ENCODE measurements at regions not wholly inside any gene's neighbourhood (a gene's known extent, or its start where the extent isn't known, plus 50 kb on each side); places are given as distances from the start of the nearest gene placed in this dataset.

GRCh38 chr2:193776988-193777387 lies 1582.3 kb upstream of the TMEFF2 start:
- no peaks in the 10 kb centered on the region for H4K20me1 ChIP-seq (ENCODE audit: insufficient read depth, poor library complexity, severe bottlenecking)
- no peak overlapping the region for H3K4me3 ChIP-seq
- no peak overlapping the region for H3K27ac ChIP-seq
- no peak overlapping the region for H3K4me2 ChIP-seq
- no peaks in the 10 kb centered on the region for H3K4me1 ChIP-seq (ENCODE audit: insufficient read depth)
- H3K9me2 ChIP-seq (replicated peaks; ENCODE audit: insufficient read depth), result no peaks in the 10 kb centered on the region
- no peaks in the 10 kb centered on the region for H3K79me2 ChIP-seq
- DNase-seq (ENCODE audit: low spot score), result no peak
- WGBS (ENCODE audit: low lambda C conversion rate, missing lambda C conversion rate), result 71% methylated on average over 1 of the region's 1 CpG
- no peaks in the 10 kb centered on the region for H3K9me3 ChIP-seq (ENCODE audit: low read depth)
- no peak overlapping the region for H2AFZ ChIP-seq
- TF ChIP-seq CTCF (IDR thresholded peaks at IDR 0.05; ENCODE audit: poor library complexity), result no peak
- TF ChIP-seq EZH2phosphoT487 (IDR thresholded peaks at IDR 0.05; ENCODE audit: low read depth, severe bottlenecking, unreplicated experiment), result no peak
- TF ChIP-seq EZH2 (IDR thresholded peaks at IDR 0.05; ENCODE audit: borderline replicate concordance), result no peak
- no peaks in the 10 kb centered on the region for H3K27me3 ChIP-seq
- H3K36me3 ChIP-seq (replicated peaks; ENCODE audit: insufficient read depth, low read depth), result no peaks in the 10 kb centered on the region

- Histone ChIP-seq H3K27ac (no peak overlapping the region), H3K4me3 (no peak overlapping the region), H2AFZ (no peak overlapping the region), H3K4me2 (no peak overlapping the region), H4K20me1 (ENCODE audit: insufficient read depth, poor library complexity, severe bottlenecking) (no peaks in the 10 kb centered on the region), H3K9me2 (replicated peaks; ENCODE audit: insufficient read depth) (no peaks in the 10 kb centered on the region), H3K79me2 (no peaks in the 10 kb centered on the region), H3K9me3 (ENCODE audit: low read depth) (no peaks in the 10 kb centered on the region), H3K4me1 (ENCODE audit: insufficient read depth) (no peaks in the 10 kb centered on the region), H3K36me3 (replicated peaks; ENCODE audit: insufficient read depth, low read depth) (no peaks in the 10 kb centered on the region), H3K27me3 (no peaks in the 10 kb centered on the region)
- no peak for DNase-seq (ENCODE audit: low spot score)
- TF ChIP-seq EZH2phosphoT487 (IDR thresholded peaks at IDR 0.05; ENCODE audit: low read depth, severe bottlenecking, unreplicated experiment), result no peak
- TF ChIP-seq CTCF (IDR thresholded peaks at IDR 0.05; ENCODE audit: poor library complexity), result no peak
- TF ChIP-seq EZH2 (IDR thresholded peaks at IDR 0.05; ENCODE audit: borderline replicate concordance), result no peak
- WGBS (ENCODE audit: low lambda C conversion rate, missing lambda C conversion rate), result 81% methylated on average over 2 of the region's 2 CpGs
Measured at GRCh38 chr2:193774166-193774565, 1579.4 kb upstream of the TMEFF2 start.

GRCh38 chr2:193751299-193751698 lies 1556.6 kb upstream of the TMEFF2 start:
- H3K4me2 ChIP-seq, result no peak overlapping the region
- 82% methylated on average over 2 of the region's 2 CpGs for WGBS (ENCODE audit: low lambda C conversion rate, missing lambda C conversion rate)
- H3K9me2 ChIP-seq (replicated peaks; ENCODE audit: insufficient read depth), result no peaks in the 10 kb centered on the region
- TF ChIP-seq EZH2phosphoT487 (IDR thresholded peaks at IDR 0.05; ENCODE audit: low read depth, severe bottlenecking, unreplicated experiment) (no peak), EZH2 (IDR thresholded peaks at IDR 0.05; ENCODE audit: borderline replicate concordance) (no peak), CTCF (IDR thresholded peaks at IDR 0.05; ENCODE audit: poor library complexity) (no peak)
- no peaks in the 10 kb centered on the region for H3K9me3 ChIP-seq (ENCODE audit: low read depth)
- H3K4me3 ChIP-seq, result no peak overlapping the region
- H3K4me1 ChIP-seq (ENCODE audit: insufficient read depth), result no peaks in the 10 kb centered on the region
- no peaks in the 10 kb centered on the region for H4K20me1 ChIP-seq (ENCODE audit: insufficient read depth, poor library complexity, severe bottlenecking)
- no peak overlapping the region for H2AFZ ChIP-seq
- H3K27me3 ChIP-seq, result no peaks in the 10 kb centered on the region
- no peaks in the 10 kb centered on the region for H3K79me2 ChIP-seq
- no peaks in the 10 kb centered on the region for H3K36me3 ChIP-seq (replicated peaks; ENCODE audit: insufficient read depth, low read depth)
- no peak overlapping the region for H3K27ac ChIP-seq
- DNase-seq (ENCODE audit: low spot score), result no peak

GRCh38 chr2:193749485-193749884 lies 1554.8 kb upstream of the TMEFF2 start:
- WGBS (ENCODE audit: low lambda C conversion rate, missing lambda C conversion rate), result 86% methylated on average over 2 of the region's 2 CpGs
- Histone ChIP-seq H2AFZ (no peak overlapping the region), H3K9me2 (replicated peaks; ENCODE audit: insufficient read depth) (no peaks in the 10 kb centered on the region)

More at GRCh38 chr2:193749485-193749884, 1554.8 kb upstream of the TMEFF2 start:
- H3K79me2 ChIP-seq, result no peaks in the 10 kb centered on the region
- no peak overlapping the region for H3K4me3 ChIP-seq
- H3K27me3 ChIP-seq, result no peaks in the 10 kb centered on the region
- no peak overlapping the region for H3K27ac ChIP-seq
- no peak overlapping the region for H3K4me2 ChIP-seq
- no peaks in the 10 kb centered on the region for H3K4me1 ChIP-seq (ENCODE audit: insufficient read depth)
- no peaks in the 10 kb centered on the region for H3K9me3 ChIP-seq (ENCODE audit: low read depth)
- no peaks in the 10 kb centered on the region for H4K20me1 ChIP-seq (ENCODE audit: insufficient read depth, poor library complexity, severe bottlenecking)
- no peaks in the 10 kb centered on the region for H3K36me3 ChIP-seq (replicated peaks; ENCODE audit: insufficient read depth, low read depth)
- TF ChIP-seq CTCF (IDR thresholded peaks at IDR 0.05; ENCODE audit: poor library complexity) (no peak), EZH2phosphoT487 (IDR thresholded peaks at IDR 0.05; ENCODE audit: low read depth, severe bottlenecking, unreplicated experiment) (no peak), EZH2 (IDR thresholded peaks at IDR 0.05; ENCODE audit: borderline replicate concordance) (no peak)
- no peak for DNase-seq (ENCODE audit: low spot score)

All from hepatocyte (in vitro differentiated cells).